SK-N-SH (cell line): ENCODE measurements at regions not wholly inside any gene's neighbourhood (a gene's known extent, or its start where the extent isn't known, plus 50 kb on each side); places are given as distances from the start of the nearest gene placed in this dataset.

Experiments used
- CTCF ChIA-PET: fragments of 300-600, 350-600 bp; formaldehyde crosslinking; extraction: SDS; loops from one replicate; lab custom pipeline; 2021; lab: Yijun Ruan, JAX
- POLR2A ChIA-PET: fragments of 350-600 bp; sonication (Branson Sonifier 250); formaldehyde crosslinking; extraction: SDS; loops from one replicate; lab custom pipeline; 2020; ENCODE audit warnings: antibody characterized with exemption, inconsistent platforms; lab: Yijun Ruan, JAX
- DNase-seq: peaks from one replicate; pipeline ENCODE4 v3.0.0; 2012
- H2AFZ ChIP-seq: fragments of 200-600 bp; sonication (generic); 2 replicates; pipeline ENCODE4 v1.8.1; 2016; ENCODE audit warnings: antibody characterized with exemption, mild to moderate bottlenecking, low read depth
- H3F3A ChIP-seq: fragments of 200-600 bp; sonication (generic); replicated peaks from 2 replicates; pipeline ENCODE3; 2016; ENCODE audit warnings: antibody characterized with exemption, mild to moderate bottlenecking; ENCODE audit not compliant: insufficient read depth
- H3K27ac ChIP-seq, 2 experiments: fragments of 200-500 bp in 1 of 2; fragments of 200-600 bp in 1 of 2; sonication (Bioruptor generic) in 1 of 2; sonication (generic), shearing (Covaris generic) in 1 of 2; 2 replicates each; pipeline versions ENCODE4 v1.5.1 to v1.6.1; 2014 to 2016; ENCODE audit warnings: low read depth in 2 of 2, inconsistent platforms in 1 of 2, low read length in 1 of 2, mild to moderate bottlenecking in 1 of 2, mixed read lengths in 1 of 2
- H3K27me3 ChIP-seq: fragments of 200-600 bp; sonication (generic), shearing (Covaris generic); 2 replicates; pipeline ENCODE4 v1.6.1; 2016; ENCODE audit warnings: mixed run types; ENCODE audit not compliant: insufficient read depth
- H3K36me3 ChIP-seq, 2 experiments: fragments of 200-500 bp in 1 of 2; fragments of 200-600 bp in 1 of 2; sonication (Bioruptor generic) in 1 of 2; sonication (generic) in 1 of 2; replicated peaks in 1 of 2; 2 replicates each; pipeline versions ENCODE3 to v1.5.1; 2014 to 2016; ENCODE audit warnings: low read length in 1 of 2, mild to moderate bottlenecking in 1 of 2; ENCODE audit not compliant: insufficient read depth in 2 of 2, control insufficient read depth in 1 of 2
- H3K4me1 ChIP-seq, 2 experiments: fragments of 200-500 bp in 1 of 2; fragments of 200-600 bp in 1 of 2; sonication (Bioruptor generic) in 1 of 2; sonication (generic), shearing (Covaris generic) in 1 of 2; 2 replicates each; pipeline versions ENCODE4 v1.5.1 to v1.6.1; 2014 to 2016; ENCODE audit warnings: low read depth in 1 of 2, low read length in 1 of 2, mixed run types in 1 of 2; ENCODE audit not compliant: insufficient read depth in 2 of 2, control insufficient read depth in 1 of 2
- H3K4me2 ChIP-seq: fragments of 200-600 bp; sonication (generic), shearing (Covaris generic); 2 replicates; pipeline ENCODE4 v1.6.1; 2017; ENCODE audit warnings: mixed run types
- H3K4me3 ChIP-seq, 2 experiments: fragments of 200-500 bp in 1 of 2; fragments of 200-600 bp in 1 of 2; sonication (Bioruptor generic) in 1 of 2; sonication (generic), shearing (Covaris generic) in 1 of 2; 2 replicates each; pipeline versions ENCODE4 v1.5.1 to v1.8.1; 2014 to 2016; ENCODE audit warnings: low read depth in 2 of 2, inconsistent platforms in 1 of 2, low read length in 1 of 2, mild to moderate bottlenecking in 1 of 2, mixed read lengths in 1 of 2, moderate library complexity in 1 of 2
- H3K79me2 ChIP-seq: fragments of 200-600 bp; sonication (generic); 2 replicates; pipeline ENCODE4 v1.8.1; 2017; ENCODE audit warnings: mild to moderate bottlenecking; ENCODE audit not compliant: insufficient read depth
- H3K9ac ChIP-seq: fragments of 200-600 bp; sonication (generic); 2 replicates; pipeline ENCODE4 v1.6.1; 2017; ENCODE audit warnings: mixed run types
- H3K9me2 ChIP-seq: fragments of 200-600 bp; sonication (generic); 2 replicates; pipeline ENCODE4 v1.6.1; 2017; ENCODE audit warnings: mixed run types
- H3K9me3 ChIP-seq: fragments of 200-600 bp; sonication (generic); 2 replicates; pipeline ENCODE4 v1.6.1; 2017; ENCODE audit warnings: mixed run types, mild to moderate bottlenecking, moderate library complexity
- H4K20me1 ChIP-seq: fragments of 200-600 bp; sonication (generic); 2 replicates; pipeline ENCODE4 v1.6.1; 2017; ENCODE audit warnings: mild to moderate bottlenecking, mixed run types; ENCODE audit not compliant: insufficient read depth
- EP300 ChIP-seq, 2 experiments: IDR thresholded peaks; 2 replicates each; pipeline versions ENCODE4 v1.4.0 to v1.6.1; 2012; ENCODE audit warnings: borderline replicate concordance in 1 of 2, low read depth in 1 of 2, low read length in 1 of 2
- EZH2phosphoT487 ChIP-seq: fragments of 200-600 bp; sonication (generic); IDR thresholded peaks from 2 replicates; pipeline ENCODE4 v1.6.1; 2017; ENCODE audit warnings: low read depth, mixed run types, mild to moderate bottlenecking, antibody characterized with exemption, moderate library complexity, borderline replicate concordance
- FOXJ3 ChIP-seq: sonication (generic); formaldehyde crosslinking; IDR thresholded peaks from 2 replicates; pipeline ENCODE4 v1.5.1; 2020; ENCODE audit warnings: mild to moderate bottlenecking, missing genetic modification reagents
- GABPA ChIP-seq: IDR thresholded peaks from 2 replicates; pipeline ENCODE4 v1.4.0; 2012; ENCODE audit warnings: low read depth, mild to moderate bottlenecking
- MEF2A ChIP-seq: IDR thresholded peaks from 2 replicates; pipeline ENCODE4 v1.4.0; 2012; ENCODE audit warnings: low read depth, borderline replicate concordance
- RAD21 ChIP-seq: IDR thresholded peaks from 2 replicates; pipeline ENCODE4 v1.6.1; 2012; ENCODE audit warnings: mild to moderate bottlenecking, low read length
- RCOR1 ChIP-seq: fragments of 150-350 bp; IDR thresholded peaks from 2 replicates; pipeline ENCODE4 v1.6.1; 2017; ENCODE audit warnings: antibody characterized with exemption, low read length
- RXRA ChIP-seq: IDR thresholded peaks from 2 replicates; pipeline ENCODE4 v1.4.0; 2012; ENCODE audit warnings: low read depth, mild to moderate bottlenecking, borderline replicate concordance
- TAF1 ChIP-seq: IDR thresholded peaks from 2 replicates; pipeline ENCODE4 v1.6.1; 2012; ENCODE audit warnings: low read depth, mild to moderate bottlenecking, low read length, moderate library complexity, borderline replicate concordance
- TEAD4 ChIP-seq: IDR thresholded peaks from 2 replicates; pipeline ENCODE4 v1.4.0; 2012; ENCODE audit warnings: mild to moderate bottlenecking, borderline replicate concordance; ENCODE audit not compliant: insufficient read depth
- WGBS: methylation state at CpG from one replicate; pipeline ENCODE4 v1.1.6; 2017; ENCODE audit warnings: low lambda C conversion rate; 5-methylcytosine and 5-hydroxymethylcytosine counted together
- TF ChIP-seq, protein P1 (sequence below): IDR thresholded peaks from 2 replicates; pipeline ENCODE4 v1.4.0; 2012; ENCODE audit warnings: low read depth
- TF ChIP-seq, protein P2 (sequence below): IDR thresholded peaks from 2 replicates; pipeline ENCODE4 v1.4.0; 2012; ENCODE audit warnings: low read depth, borderline replicate concordance
- TF ChIP-seq, protein P3 (sequence below): fragments of 150-350 bp; IDR thresholded peaks from 2 replicates; pipeline ENCODE4 v1.6.1; 2017; ENCODE audit warnings: antibody characterized with exemption, low read length, low read depth, borderline replicate concordance

DNA sequence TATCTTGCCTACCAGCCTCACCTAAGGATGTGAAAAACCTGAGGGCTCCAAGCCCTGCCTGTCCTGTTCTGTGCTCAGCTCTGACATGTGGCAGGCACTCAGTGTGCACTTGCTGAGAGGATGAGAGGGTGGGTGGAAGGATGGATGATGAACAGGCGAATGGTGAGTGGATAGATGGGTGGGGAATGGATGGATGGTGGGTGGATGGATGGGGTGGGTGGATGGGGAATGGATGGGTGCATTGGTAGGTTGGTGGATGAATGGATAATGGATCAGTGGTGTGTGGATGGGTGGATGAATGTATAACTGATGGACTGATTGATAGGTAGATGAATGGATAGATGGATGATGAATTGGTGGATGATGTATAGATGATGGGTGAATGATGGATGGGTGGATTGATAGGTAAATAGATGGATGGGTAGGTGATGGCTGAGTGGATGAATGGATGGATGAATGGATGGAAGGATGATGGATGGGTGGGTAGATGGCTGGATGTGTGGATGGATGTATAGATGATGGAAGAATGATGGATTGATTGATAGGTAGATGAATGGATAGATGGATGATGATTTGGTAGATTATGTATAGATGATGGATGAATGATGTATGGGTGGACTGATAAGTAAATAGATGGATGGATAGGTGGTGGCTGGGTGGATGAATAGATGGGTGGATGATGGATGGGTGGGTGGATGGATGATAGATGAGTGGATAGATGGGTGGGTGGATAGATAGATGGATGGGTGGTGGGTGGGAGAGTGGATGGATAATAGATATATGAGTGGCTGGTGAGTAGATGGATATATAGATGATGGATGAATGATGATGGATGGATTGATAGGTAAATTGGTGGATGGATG lies 69.3 kb upstream of the NKX1-1 start:
- no peaks in the 10 kb centered on the region for H3K79me2 ChIP-seq
- H2AFZ ChIP-seq: no peak overlapping the region
- peaks cover 22% of the 10 kb centered on the region for H3K27me3 ChIP-seq
- no peak for DNase-seq
- POLR2A ChIA-PET: no interaction called here
- H3K36me3 ChIP-seq: no peaks in the 10 kb centered on the region
- H3K4me3 ChIP-seq: no peak overlapping the region
- TF ChIP-seq RAD21 (no peak), MEF2A (no peak), RXRA (no peak), EP300 (IDR thresholded peaks at IDR 0.05; ENCODE audit: borderline replicate concordance in 1 of 2, low read depth in 1 of 2, low read length in 1 of 2) (no peak), FOXJ3 (CRISPR knock-in tag) (no peak), GABPA (no peak), TEAD4 (no peak), EZH2phosphoT487 (no peak), TAF1 (no peak), RCOR1 (no peak)
- TF ChIP-seq, protein P1, sequence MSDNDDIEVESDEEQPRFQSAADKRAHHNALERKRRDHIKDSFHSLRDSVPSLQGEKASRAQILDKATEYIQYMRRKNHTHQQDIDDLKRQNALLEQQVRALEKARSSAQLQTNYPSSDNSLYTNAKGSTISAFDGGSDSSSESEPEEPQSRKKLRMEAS: no peak
- TF ChIP-seq, protein P2, sequence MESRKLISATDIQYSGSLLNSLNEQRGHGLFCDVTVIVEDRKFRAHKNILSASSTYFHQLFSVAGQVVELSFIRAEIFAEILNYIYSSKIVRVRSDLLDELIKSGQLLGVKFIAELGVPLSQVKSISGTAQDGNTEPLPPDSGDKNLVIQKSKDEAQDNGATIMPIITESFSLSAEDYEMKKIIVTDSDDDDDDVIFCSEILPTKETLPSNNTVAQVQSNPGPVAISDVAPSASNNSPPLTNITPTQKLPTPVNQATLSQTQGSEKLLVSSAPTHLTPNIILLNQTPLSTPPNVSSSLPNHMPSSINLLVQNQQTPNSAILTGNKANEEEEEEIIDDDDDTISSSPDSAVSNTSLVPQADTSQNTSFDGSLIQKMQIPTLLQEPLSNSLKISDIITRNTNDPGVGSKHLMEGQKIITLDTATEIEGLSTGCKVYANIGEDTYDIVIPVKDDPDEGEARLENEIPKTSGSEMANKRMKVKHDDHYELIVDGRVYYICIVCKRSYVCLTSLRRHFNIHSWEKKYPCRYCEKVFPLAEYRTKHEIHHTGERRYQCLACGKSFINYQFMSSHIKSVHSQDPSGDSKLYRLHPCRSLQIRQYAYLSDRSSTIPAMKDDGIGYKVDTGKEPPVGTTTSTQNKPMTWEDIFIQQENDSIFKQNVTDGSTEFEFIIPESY: no peak
- TF ChIP-seq, protein P3, sequence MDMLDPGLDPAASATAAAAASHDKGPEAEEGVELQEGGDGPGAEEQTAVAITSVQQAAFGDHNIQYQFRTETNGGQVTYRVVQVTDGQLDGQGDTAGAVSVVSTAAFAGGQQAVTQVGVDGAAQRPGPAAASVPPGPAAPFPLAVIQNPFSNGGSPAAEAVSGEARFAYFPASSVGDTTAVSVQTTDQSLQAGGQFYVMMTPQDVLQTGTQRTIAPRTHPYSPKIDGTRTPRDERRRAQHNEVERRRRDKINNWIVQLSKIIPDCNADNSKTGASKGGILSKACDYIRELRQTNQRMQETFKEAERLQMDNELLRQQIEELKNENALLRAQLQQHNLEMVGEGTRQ: no peak
- TF ChIP-seq, all 33 proteins: peak for 0
- Histone ChIP-seq H3K9me3 (no peaks in the 10 kb centered on the region), H4K20me1 (no peaks in the 10 kb centered on the region), H3K4me2 (no peak overlapping the region), H3K9me2 (no peaks in the 10 kb centered on the region), H3F3A (no peaks in the 10 kb centered on the region), H3K27ac (no peak overlapping the region), H3K9ac (no peak overlapping the region), H3K4me1 (no peaks in the 10 kb centered on the region; a peak in 1 of 4 replicates)
- CTCF ChIA-PET: interaction anchor here (0.8 kb wide), 1 partner anchor 154 kb away, joined by 4 read pairs; no protein-coding TSS in a partner anchor
- 0% methylated on average over 1 of the region's 1 CpG for WGBS
